ENCODE measurements at regions not wholly inside any gene's neighbourhood (a gene's known extent, or its start where the extent isn't known, plus 50 kb on each side); places are given as distances from the start of the nearest gene placed in this dataset.

DNA sequence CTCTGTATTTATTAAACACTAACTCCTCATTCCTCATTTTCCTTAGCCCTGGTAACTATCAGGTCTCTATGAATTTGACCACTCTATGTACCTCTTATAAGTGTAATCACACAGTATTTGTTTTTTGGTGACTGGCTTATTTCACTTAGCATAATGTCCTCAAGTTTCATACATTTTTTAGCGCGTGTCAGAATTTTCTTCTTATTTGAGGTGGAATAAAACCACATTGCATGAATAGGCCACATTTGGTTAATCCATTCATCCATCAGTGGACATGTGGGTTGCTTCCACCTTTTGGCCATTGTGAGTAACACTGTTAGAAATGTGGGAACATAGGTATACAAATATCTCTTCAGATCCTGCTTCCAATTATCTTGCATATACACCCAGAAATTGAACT is 341.2 kb upstream of the BOD1L1 start:
- Histone ChIP-seq H3K9me1 (ENCODE audit: control insufficient read depth, extremely low read depth, insufficient read depth, low read length) (no peaks in the 10 kb centered on the region), H3K27me3 (ENCODE audit: control insufficient read depth, extremely low read depth, insufficient read depth, low read length) (no peaks in the 10 kb centered on the region), H3K9ac (ENCODE audit: control insufficient read depth, extremely low read depth, insufficient read depth, low read length) (no peak overlapping the region), H3K4me1 (ENCODE audit: control insufficient read depth, extremely low read depth, insufficient read depth, low read length) (peaks cover 9% of the 10 kb centered on the region), H3K4me2 (ENCODE audit: control insufficient read depth, extremely low read depth, insufficient read depth, low read depth, low read length) (no peak overlapping the region), H3K9me3 (ENCODE audit: control insufficient read depth, low read depth, low read length) (no peaks in the 10 kb centered on the region), H3K4me3 (ENCODE audit: control insufficient read depth in 2 of 3, extremely low read depth in 1 of 3, insufficient read depth in 2 of 3, low read depth in 1 of 3, low read length in 3 of 3) (no peak overlapping the region), H3K36me3 (ENCODE audit: control insufficient read depth in 2 of 2, extremely low read depth in 1 of 2, insufficient read depth in 2 of 2, low read length in 2 of 2) (no peaks in the 10 kb centered on the region), H4K20me1 (ENCODE audit: control insufficient read depth, extremely low read depth, insufficient read depth, low read length) (no peaks in the 10 kb centered on the region), H2AFZ (ENCODE audit: control insufficient read depth, low read length) (no peak overlapping the region), H3K79me2 (ENCODE audit: control insufficient read depth, insufficient read depth, low read length) (no peaks in the 10 kb centered on the region), H3K27ac (ENCODE audit: control insufficient read depth, insufficient read depth, low read length) (no peak overlapping the region)
- dilution Hi-C loops (cut with MboI; ENCODE audit: extremely low pct_ligation_motif_present, low sequenced_read_pairs) = no loop called here
- FAIRE-seq (no peak), DNase-seq (ENCODE audit: low read depth, low spot score) (no peak)
- TF ChIP-seq, protein P1, sequence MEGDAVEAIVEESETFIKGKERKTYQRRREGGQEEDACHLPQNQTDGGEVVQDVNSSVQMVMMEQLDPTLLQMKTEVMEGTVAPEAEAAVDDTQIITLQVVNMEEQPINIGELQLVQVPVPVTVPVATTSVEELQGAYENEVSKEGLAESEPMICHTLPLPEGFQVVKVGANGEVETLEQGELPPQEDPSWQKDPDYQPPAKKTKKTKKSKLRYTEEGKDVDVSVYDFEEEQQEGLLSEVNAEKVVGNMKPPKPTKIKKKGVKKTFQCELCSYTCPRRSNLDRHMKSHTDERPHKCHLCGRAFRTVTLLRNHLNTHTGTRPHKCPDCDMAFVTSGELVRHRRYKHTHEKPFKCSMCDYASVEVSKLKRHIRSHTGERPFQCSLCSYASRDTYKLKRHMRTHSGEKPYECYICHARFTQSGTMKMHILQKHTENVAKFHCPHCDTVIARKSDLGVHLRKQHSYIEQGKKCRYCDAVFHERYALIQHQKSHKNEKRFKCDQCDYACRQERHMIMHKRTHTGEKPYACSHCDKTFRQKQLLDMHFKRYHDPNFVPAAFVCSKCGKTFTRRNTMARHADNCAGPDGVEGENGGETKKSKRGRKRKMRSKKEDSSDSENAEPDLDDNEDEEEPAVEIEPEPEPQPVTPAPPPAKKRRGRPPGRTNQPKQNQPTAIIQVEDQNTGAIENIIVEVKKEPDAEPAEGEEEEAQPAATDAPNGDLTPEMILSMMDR (optimal IDR thresholded peaks at IDR 0.05 in 1 of 3, IDR thresholded peaks at IDR 0.05 in 1 of 3, conservative IDR thresholded peaks at IDR 0.05 in 1 of 3; ENCODE audit: extremely low read depth in 1 of 3, insufficient read depth in 2 of 3, low read length in 3 of 3) = peak in 1 of 3 experiments; percentile 21
- no peak for TF ChIP-seq EZH2 (IDR thresholded peaks at IDR 0.05; ENCODE audit: low read length)

DNA sequence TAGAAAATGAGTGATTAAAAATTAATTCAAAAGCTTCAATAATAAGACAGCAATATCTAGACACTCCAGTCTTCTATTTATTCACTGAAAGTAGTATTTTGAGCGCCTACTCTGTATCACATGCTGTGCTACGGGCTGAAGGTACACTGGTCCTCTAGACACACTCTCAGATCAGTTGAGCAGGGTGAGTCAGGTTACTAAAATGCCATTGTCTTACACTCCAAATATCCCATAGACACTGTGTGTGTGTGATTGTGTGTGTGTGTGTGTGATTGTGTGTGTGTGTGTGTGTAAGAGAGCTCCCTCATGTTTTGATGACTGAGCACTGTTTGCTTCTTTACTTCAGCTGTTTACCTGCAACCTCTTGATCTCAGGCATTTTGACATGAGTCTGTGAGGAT is 342.8 kb upstream of the BOD1L1 start:
- Histone ChIP-seq H3K4me2 (ENCODE audit: control insufficient read depth, extremely low read depth, insufficient read depth, low read depth, low read length) (no peak overlapping the region), H3K27ac (ENCODE audit: control insufficient read depth, insufficient read depth, low read length) (no peak overlapping the region), H4K20me1 (ENCODE audit: control insufficient read depth, extremely low read depth, insufficient read depth, low read length) (no peaks in the 10 kb centered on the region), H3K4me3 (ENCODE audit: control insufficient read depth in 2 of 3, extremely low read depth in 1 of 3, insufficient read depth in 2 of 3, low read depth in 1 of 3, low read length in 3 of 3) (no peak overlapping the region), H3K79me2 (ENCODE audit: control insufficient read depth, insufficient read depth, low read length) (no peaks in the 10 kb centered on the region), H3K9ac (ENCODE audit: control insufficient read depth, extremely low read depth, insufficient read depth, low read length) (no peak overlapping the region), H3K27me3 (ENCODE audit: control insufficient read depth, extremely low read depth, insufficient read depth, low read length) (no peaks in the 10 kb centered on the region), H3K4me1 (ENCODE audit: control insufficient read depth, extremely low read depth, insufficient read depth, low read length) (peaks cover 9% of the 10 kb centered on the region), H3K9me1 (ENCODE audit: control insufficient read depth, extremely low read depth, insufficient read depth, low read length) (no peaks in the 10 kb centered on the region), H3K9me3 (ENCODE audit: control insufficient read depth, low read depth, low read length) (no peaks in the 10 kb centered on the region), H3K36me3 (ENCODE audit: control insufficient read depth in 2 of 2, extremely low read depth in 1 of 2, insufficient read depth in 2 of 2, low read length in 2 of 2) (no peaks in the 10 kb centered on the region), H2AFZ (ENCODE audit: control insufficient read depth, low read length) (no peak overlapping the region)
- DNase-seq (ENCODE audit: low read depth, low spot score) = no peak
- dilution Hi-C loops (cut with MboI; ENCODE audit: extremely low pct_ligation_motif_present, low sequenced_read_pairs) = no loop called here
- no peak for FAIRE-seq
- TF ChIP-seq, protein P1 (optimal IDR thresholded peaks at IDR 0.05 in 1 of 3, IDR thresholded peaks at IDR 0.05 in 1 of 3, conservative IDR thresholded peaks at IDR 0.05 in 1 of 3; ENCODE audit: extremely low read depth in 1 of 3, insufficient read depth in 2 of 3, low read length in 3 of 3) = no peak
- no peak for TF ChIP-seq EZH2 (IDR thresholded peaks at IDR 0.05; ENCODE audit: low read length)
